GM21786 (cell line): ENCODE measurements at regions not wholly inside any gene's neighbourhood (a gene's known extent, or its start where the extent isn't known, plus 50 kb on each side); places are given as distances from the start of the nearest gene placed in this dataset.

Source experiments
- ATAC-seq: cut with Tn5 transposase; IDR thresholded peaks from one replicate; pipeline ENCODE4 v1.9.1; 2021; ENCODE audit not compliant: unreplicated experiment

- ATAC-seq = no peak
Observed at GRCh38 chr6:71119560-71119959, 162.7 kb upstream of the B3GAT2 start.

GRCh38 chr6:71123051-71123450, 165.6 kb upstream of the OGFRL1 start:
- ATAC-seq = no peak

DNA sequence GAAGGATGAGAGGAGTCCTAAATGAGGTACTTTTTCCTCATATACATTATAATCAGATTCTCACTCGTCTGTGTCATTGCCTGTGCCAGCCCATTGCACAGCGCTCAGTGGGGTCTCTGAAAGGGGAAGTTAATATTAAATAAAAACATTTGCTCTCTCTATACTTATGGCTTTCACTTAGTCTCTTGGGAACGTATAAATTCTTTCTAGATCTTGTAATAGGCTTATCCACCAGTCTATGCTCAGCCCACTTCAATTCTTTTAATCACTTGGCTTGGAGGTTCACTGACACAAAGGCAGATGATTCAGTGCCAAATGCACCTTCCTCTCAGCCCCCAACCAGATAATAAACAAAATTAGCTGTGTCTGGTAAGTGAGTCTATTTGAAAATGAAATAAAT, 164.3 kb upstream of the OGFRL1 start:
- ATAC-seq = no peak

- ATAC-seq = no peak
Observed at GRCh38 chr6:71125216-71125615, 163.4 kb upstream of the OGFRL1 start.

GRCh38 chr6:71126506-71126905, 162.1 kb upstream of the OGFRL1 start:
- no peak for ATAC-seq

GRCh38 chr6:71127374-71127773, 161.2 kb upstream of the OGFRL1 start:
- no peak for ATAC-seq

DNA sequence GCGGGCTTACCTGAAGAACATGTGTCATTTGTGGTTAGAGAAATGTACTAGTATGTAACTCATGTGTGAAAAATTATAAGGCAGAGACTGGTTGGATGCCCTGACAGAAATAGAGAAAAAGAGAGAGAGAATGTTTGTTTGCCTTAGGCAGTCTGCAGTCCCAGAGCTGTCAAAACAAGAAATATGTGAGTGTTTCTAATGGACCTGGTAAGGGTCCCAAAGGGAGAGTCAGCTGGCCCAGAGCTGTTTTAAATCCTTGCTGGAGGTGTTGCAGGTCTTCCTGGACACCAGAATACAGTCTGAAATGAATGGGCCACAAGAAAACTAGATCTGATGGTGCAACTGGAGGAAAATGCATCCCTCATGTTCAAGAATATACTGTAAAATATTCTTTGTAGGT, 158.3 kb upstream of the OGFRL1 start:
- ATAC-seq = no peak

DNA sequence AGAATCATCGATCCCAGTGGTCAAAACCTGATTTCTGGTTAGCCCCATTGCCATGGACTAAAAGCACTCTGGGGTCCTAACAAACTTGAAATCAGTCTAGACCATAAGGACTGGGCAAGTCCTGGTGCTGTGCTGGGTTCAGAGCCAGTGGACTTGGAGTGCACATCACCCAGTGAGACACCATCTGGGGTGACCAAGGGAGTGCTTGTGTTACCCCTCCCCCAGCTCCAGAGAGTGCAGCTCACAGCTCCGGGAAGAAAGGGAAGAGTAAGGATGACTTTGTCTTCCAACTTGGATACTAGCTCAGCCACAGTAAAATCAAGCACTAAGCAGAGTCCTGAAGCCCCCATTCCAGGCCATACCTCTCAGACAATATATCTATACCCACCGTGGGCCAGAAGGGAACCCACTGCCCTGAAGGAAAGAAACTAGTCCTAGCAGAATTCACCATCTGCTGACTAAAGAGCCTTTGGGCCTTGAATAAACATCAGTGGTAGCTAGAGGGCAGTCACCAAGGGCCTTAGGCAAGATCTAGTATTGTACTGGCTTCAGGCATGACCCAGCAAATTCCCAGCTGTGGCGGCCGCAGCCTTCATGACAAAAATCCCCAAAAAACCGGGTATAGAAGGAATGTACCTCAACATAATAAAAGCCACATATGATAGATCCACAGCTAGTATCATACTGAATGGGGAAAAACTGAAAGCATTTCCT, 153.5 kb upstream of the OGFRL1 start:
- ATAC-seq = no peak

GRCh38 chr6:71137973-71138372, 150.6 kb upstream of the OGFRL1 start:
- ATAC-seq = no peak

DNA sequence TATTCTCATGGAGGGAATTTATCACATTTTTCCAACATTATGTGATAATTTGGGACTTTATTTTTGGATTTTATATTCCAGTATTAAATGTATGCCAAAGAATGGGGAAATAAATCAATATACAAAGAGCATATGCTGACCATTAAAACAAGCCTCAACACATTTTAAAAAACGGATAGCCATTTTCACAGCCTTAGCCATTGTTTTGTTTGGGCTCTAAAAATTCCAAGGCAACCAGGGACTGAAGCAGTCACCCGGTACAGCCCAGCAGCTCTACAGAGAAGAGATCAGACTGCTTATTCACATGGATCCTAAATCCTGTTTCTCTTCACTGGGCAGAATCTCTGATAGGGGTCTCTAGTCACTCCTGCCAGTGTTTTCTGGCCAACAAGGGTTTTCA, 150.2 kb upstream of the OGFRL1 start:
- no peak for ATAC-seq

- ATAC-seq = no peak
Observed at GRCh38 chr6:71139249-71139648, 149.4 kb upstream of the OGFRL1 start.

DNA sequence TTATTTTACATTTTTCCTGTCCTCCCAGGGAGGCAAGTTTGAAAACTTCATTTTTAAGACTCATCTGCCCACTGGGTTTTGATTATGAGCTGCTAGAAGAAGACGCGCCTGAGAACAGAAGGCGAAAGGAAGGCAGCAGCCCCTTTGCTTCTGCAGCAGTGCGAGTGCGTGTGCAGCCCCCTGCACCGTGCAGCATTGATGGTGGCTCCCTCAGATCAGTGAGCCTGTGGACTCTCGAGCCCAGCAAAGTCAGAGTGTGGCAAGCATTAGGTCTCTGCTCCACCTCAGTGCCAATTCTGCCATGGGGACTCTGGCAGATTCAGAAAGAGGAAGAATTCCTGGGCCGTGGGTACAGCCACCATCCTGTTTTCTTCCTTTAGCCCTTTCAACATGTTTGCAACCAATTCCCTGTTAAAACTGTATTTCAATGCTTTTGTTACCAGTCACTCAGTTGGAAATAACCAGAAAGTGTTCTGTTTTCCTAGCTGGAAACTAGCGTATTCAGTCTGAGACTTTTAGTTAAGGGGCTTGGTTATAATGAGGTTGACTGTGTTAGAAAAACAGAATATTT, 134.8 kb upstream of the OGFRL1 start:
- no peak for ATAC-seq

- ATAC-seq = no peak
Observed at GRCh38 chr6:71157345-71157744, 131.3 kb upstream of the OGFRL1 start.

- ATAC-seq = no peak
Observed at GRCh38 chr6:71164890-71165289, 123.7 kb upstream of the OGFRL1 start.

DNA sequence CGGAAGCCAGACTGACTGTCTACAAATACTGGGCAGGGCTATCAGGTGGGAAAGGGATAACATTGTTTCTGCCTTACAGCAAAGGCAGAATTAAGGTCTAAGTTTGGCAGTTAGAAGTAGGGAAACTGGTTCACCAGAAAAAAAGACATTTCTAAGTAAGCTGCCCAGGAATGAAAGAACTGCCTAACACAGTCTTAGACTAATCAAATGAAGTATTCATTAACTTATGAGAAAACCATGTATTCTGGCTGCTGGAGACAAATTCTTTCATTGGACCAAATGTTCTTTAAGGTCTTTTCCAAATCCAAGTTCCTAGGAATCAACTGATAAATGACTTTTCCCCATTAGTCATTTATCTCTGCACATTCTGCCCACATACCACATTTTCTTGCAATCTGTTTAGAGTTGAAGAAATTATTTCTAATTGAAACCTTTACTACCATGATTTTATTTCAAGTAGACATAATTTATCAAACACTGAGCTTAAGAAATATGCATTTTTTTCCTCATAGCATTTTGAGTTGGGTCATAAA, 120.3 kb upstream of the OGFRL1 start:
- ATAC-seq = no peak

DNA sequence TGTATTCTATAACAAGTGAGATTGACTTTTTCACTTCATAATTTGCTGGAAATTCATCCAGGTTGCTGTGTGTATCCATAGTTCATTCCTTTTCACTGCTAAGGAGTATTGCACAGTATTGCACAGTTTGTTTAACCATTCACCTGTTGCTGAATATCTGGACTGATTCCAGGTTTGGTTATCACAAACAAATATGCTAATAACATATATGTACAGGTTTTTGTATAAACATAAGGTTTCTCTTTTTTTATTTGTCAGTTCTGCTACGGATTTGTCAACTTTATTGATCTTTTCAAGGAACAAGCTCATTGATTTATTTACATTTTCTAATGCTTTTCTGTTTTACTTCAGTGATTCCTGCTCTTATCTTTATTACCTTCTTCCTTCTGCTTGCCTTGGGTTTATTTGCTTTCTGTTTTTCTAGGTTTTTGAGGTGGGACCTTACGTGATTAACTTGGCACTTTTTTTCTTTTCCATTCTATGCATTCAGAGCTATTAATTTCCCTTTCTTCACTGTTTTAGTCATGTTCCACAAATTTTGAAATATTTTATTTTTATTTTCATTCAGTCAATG, 117.0 kb upstream of the OGFRL1 start:
- ATAC-seq = no peak

- no peak for ATAC-seq
Observed at GRCh38 chr6:71179249-71179885, 109.2 kb upstream of the OGFRL1 start.

GRCh38 chr6:71181565-71181964, 107.0 kb upstream of the OGFRL1 start:
- ATAC-seq = no peak

GRCh38 chr6:71187141-71187540, 101.5 kb upstream of the OGFRL1 start:
- no peak for ATAC-seq

DNA sequence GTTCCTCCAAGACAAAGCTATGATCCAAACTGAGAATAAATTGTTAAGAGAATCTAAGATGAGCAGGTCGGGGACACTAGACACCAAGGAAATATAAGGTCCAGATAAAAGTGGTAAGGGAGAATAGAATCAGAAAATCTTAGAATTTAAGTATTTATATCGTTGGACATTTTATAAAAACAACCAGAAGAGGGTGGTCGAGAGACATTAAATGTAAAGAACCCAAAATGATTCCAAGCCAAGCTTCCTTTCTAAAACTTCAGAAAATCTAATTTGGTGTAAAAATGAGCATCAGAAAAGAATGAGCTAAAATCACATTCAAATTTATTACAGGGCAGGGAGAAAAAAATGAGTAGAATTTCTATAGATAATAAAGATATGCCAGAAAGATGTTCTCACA, 97.8 kb upstream of the OGFRL1 start:
- no peak for ATAC-seq

DNA sequence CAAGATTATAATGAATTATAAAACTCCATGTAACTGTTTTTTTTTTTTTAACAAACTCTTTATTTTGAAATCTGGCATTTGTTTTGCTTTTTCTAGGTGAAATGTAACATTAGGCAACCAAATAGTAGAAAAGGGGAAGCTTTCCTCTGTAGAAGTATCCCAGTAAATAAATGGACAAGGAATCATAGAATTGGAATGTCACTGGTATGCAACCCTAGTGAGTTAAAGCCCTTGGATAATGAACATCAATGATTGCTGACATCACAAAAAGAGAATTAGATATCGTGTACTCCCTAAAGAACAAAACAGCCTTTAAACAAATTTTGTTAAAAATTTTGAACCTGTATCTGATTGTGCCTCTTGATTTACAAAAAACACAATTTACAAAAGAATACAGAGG, 93.9 kb upstream of the OGFRL1 start:
- ATAC-seq = no peak

- no peak for ATAC-seq
Observed at GRCh38 chr6:71197267-71197666, 91.3 kb upstream of the OGFRL1 start.
